SH-SY5Y (cell line): ENCODE measurements at regions not wholly inside any gene's neighbourhood (a gene's known extent, or its start where the extent isn't known, plus 50 kb on each side); places are given as distances from the start of the nearest gene placed in this dataset.

Experiments used
- GATA2 ChIP-seq: IDR thresholded peaks from 2 replicates; pipeline ENCODE4 v1.6.1; 2011; ENCODE audit warnings: mild to moderate bottlenecking, low read depth, low read length
- GATA3 ChIP-seq: IDR thresholded peaks from 2 replicates; pipeline ENCODE4 v1.6.1; 2011; ENCODE audit warnings: low read depth, mild to moderate bottlenecking, low read length, moderate library complexity

- TF ChIP-seq GATA2: no peak
- TF ChIP-seq GATA3: no peak
These were observed 442.5 kb downstream of the CNTN6 start for GRCh38 chr3:1535361-1535760.
